Breast epithelium (tissue), 3 donors: ENCODE measurements at regions not wholly inside any gene's neighbourhood (a gene's known extent, or its start where the extent isn't known, plus 50 kb on each side); places are given as distances from the start of the nearest gene placed in this dataset.

ENCODE experiments used
- CTCF ChIP-seq, 3 donors: fragments of 450-650 bp; IDR thresholded peaks; one replicate each; pipeline ENCODE4 v1.5.1; 2016 to 2017; ENCODE audit warnings: antibody characterized with exemption in 3 of 3, mild to moderate bottlenecking in 3 of 3, moderate library complexity in 3 of 3
- POLR2A ChIP-seq: fragments of 450-650 bp; IDR thresholded peaks from one replicate; pipeline ENCODE4 v1.6.1; 2016; ENCODE audit warnings: antibody characterized with exemption, mild to moderate bottlenecking, moderate library complexity
- POLR2AphosphoS5 ChIP-seq, 3 donors: sonication (generic); formaldehyde crosslinking; IDR thresholded peaks; one replicate each; pipeline ENCODE4 v1.6.1; 2017; ENCODE audit warnings: antibody characterized with exemption in 3 of 3

GRCh38 chr1:189021577-189021976 lies 1456.1 kb downstream of the BRINP3 start:
- TF ChIP-seq CTCF (IDR thresholded peaks at IDR 0.05) (no peak), POLR2A (no peak), POLR2AphosphoS5 (IDR thresholded peaks at IDR 0.05) (no peak)
